ENCODE measurements at regions not wholly inside any gene's neighbourhood (a gene's known extent, or its start where the extent isn't known, plus 50 kb on each side); places are given as distances from the start of the nearest gene placed in this dataset.

DNA sequence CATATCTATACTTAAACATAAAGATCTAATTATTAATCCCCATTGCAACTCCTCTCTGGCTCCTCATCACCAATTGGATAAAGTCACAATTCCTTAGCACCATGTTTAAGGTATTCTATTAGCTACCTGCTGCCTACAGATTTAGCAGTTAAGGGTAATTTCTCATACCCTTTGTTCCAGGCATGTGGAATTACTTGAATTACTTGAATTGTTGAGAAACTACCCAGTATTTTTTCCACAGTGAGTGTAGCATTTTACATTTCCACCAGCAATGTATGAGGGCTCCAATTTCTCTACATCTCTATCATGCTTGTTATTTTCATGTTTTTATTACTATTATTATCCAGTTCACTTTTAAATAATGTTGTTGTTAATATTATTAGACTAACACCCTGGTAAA lies 86.4 kb downstream of the P2RY1 start:
- TF ChIP-seq CTCF (conservative IDR thresholded peaks at IDR 0.05) (no peak), ZFX (IDR thresholded peaks at IDR 0.05) (no peak)

Measured in C4-2B (cell line).